Karpas-422 (cell line): ENCODE measurements at regions not wholly inside any gene's neighbourhood (a gene's known extent, or its start where the extent isn't known, plus 50 kb on each side); places are given as distances from the start of the nearest gene placed in this dataset.

Experiments
- DNase-seq: peaks from one replicate; pipeline ENCODE4 v3.0.0-alpha.2; 2015
- H2AFZ ChIP-seq: fragments of 200-600 bp; sonication (generic); 2 replicates; pipeline ENCODE4 v1.6.1; 2014; ENCODE audit warnings: antibody characterized with exemption, low read length, mixed read lengths
- H3K27ac ChIP-seq: fragments of 200-600 bp; sonication (generic); 2 replicates; pipeline ENCODE4 v1.5.1; 2014; ENCODE audit warnings: mild to moderate bottlenecking, low read length, moderate library complexity
- H3K27me3 ChIP-seq: fragments of 200-600 bp; sonication (generic); 2 replicates; pipeline ENCODE4 v1.6.1; 2014; ENCODE audit warnings: low read length, mixed read lengths
- H3K36me3 ChIP-seq: fragments of 200-600 bp; sonication (generic); 2 replicates; pipeline ENCODE4 v1.6.1; 2014; ENCODE audit warnings: low read length, mixed read lengths; ENCODE audit not compliant: insufficient read depth
- H3K4me1 ChIP-seq: fragments of 200-600 bp; sonication (generic); 2 replicates; pipeline ENCODE4 v1.6.1; 2014; ENCODE audit warnings: mild to moderate bottlenecking, low read length, mixed read lengths
- H3K4me2 ChIP-seq: fragments of 200-600 bp; sonication (generic); 2 replicates; pipeline ENCODE4 v1.6.1; 2014; ENCODE audit warnings: low read length, low read depth, mild to moderate bottlenecking; ENCODE audit not compliant: poor library complexity, severe bottlenecking
- H3K4me3 ChIP-seq: fragments of 200-600 bp; sonication (generic); 2 replicates; pipeline ENCODE4 v1.5.1; 2014; ENCODE audit warnings: mild to moderate bottlenecking, antibody characterized with exemption, low read length, mixed read lengths
- H3K79me2 ChIP-seq: fragments of 200-600 bp; sonication (generic); 2 replicates; pipeline ENCODE4 v1.6.1; 2014; ENCODE audit warnings: mild to moderate bottlenecking, low read length, mixed read lengths
- H3K9ac ChIP-seq: fragments of 200-600 bp; sonication (generic); 2 replicates; pipeline ENCODE4 v1.6.0; 2014; ENCODE audit warnings: low read length
- H3K9me2 ChIP-seq: fragments of 200-600 bp; sonication (generic), shearing (Covaris generic); replicated peaks from 2 replicates; pipeline ENCODE4 v1.6.0; 2014; ENCODE audit warnings: mild to moderate bottlenecking, low read length, moderate library complexity; ENCODE audit not compliant: insufficient read depth
- H3K9me3 ChIP-seq: fragments of 300-700, 200-600 bp; sonication (generic); 2 replicates; pipeline ENCODE4 v1.6.1; 2014; ENCODE audit warnings: low read length, mixed read lengths
- H4K20me1 ChIP-seq: fragments of 200-600 bp; sonication (generic); 2 replicates; pipeline ENCODE4 v1.6.1; 2014; ENCODE audit warnings: mild to moderate bottlenecking, antibody characterized with exemption, low read length, low read depth; ENCODE audit not compliant: insufficient read depth

DNA sequence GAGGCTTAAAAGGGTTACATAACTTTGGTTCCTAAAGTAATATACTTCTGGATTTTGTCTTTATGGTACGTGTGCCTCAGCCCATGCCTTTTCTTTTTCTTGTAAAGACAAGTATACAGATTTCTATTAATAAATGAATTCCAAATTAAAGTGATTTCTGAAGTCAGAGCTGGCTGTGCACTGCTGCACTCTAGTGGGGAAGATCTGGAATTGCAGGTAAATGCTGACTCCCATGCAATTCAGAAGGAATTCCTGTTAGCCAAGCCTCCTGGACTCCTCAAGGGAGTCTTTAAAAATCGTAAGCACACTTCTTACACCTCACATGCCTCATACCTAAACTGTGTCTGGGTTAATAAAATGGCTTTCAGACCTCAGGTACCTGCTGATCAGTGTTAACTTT lies 118.4 kb upstream of the SLC7A1 start:
- Histone ChIP-seq H3K9me2 (no peaks in the 10 kb centered on the region), H3K4me3 (no peak overlapping the region), H3K4me2 (no peak overlapping the region), H3K4me1 (no peaks in the 10 kb centered on the region), H3K27ac (no peak overlapping the region), H2AFZ (no peak overlapping the region), H3K27me3 (no peaks in the 10 kb centered on the region), H3K36me3 (no peaks in the 10 kb centered on the region), H4K20me1 (no peaks in the 10 kb centered on the region), H3K79me2 (no peaks in the 10 kb centered on the region), H3K9me3 (0 out of 2 replicates have a peak, but pooled peaks cover 3% of the 10 kb centered on the region), H3K9ac (no peak overlapping the region)
- peak; percentile 65 for DNase-seq

DNA sequence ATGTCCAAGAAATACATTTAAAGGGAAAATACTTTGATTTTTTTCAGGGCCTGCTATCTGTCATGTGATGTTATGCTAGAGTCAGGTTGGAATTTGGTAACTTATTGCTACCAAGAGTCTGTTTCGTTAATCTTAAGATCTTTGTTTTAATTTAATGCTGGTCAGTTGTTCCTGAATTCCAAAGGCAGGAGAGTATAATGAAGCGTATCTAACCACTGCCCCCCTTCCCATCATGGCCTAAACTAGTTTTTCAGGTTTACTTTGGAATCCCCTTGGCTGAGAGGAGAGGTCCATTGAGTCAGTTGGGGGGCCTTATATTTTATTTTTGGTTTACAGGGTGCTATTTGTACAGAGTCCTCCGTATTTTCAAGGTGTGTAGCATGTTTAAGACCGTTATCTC lies 116.3 kb upstream of the SLC7A1 start:
- no peaks in the 10 kb centered on the region for H3K27me3 ChIP-seq
- DNase-seq: no peak
- H2AFZ ChIP-seq: no peak overlapping the region
- H3K27ac ChIP-seq: no peak overlapping the region
- H4K20me1 ChIP-seq: no peaks in the 10 kb centered on the region
- H3K4me2 ChIP-seq: no peak overlapping the region
- H3K79me2 ChIP-seq: no peaks in the 10 kb centered on the region
- H3K4me1 ChIP-seq: no peaks in the 10 kb centered on the region
- no peak overlapping the region for H3K9ac ChIP-seq
- H3K4me3 ChIP-seq: no peak overlapping the region
- no peaks in the 10 kb centered on the region for H3K9me2 ChIP-seq
- H3K36me3 ChIP-seq: no peaks in the 10 kb centered on the region
- 0 out of 2 replicates have a peak, but pooled peaks cover 3% of the 10 kb centered on the region for H3K9me3 ChIP-seq

DNA sequence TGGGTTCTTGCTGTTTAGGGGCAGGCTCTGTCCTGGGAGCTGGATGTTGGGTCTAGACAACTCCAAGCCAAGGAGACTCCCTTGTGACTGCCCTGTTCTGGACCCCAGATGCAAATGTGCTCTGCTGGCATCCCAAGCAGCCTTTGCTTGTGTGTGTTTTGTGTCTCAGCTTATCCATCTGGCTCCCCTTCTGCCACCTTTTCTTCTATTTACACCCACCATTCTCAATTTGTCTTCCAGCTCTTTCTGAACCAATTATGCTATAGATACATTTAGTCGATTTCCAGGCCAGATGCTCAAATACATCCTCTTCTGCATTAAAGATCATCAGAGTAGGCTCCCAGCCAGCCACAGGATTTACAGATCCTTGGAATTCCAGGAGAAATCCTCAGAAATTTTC lies 115.0 kb upstream of the SLC7A1 start:
- Histone ChIP-seq H3K36me3 (no peaks in the 10 kb centered on the region), H3K27me3 (no peaks in the 10 kb centered on the region), H3K4me3 (no peak overlapping the region), H3K9ac (no peak overlapping the region), H3K27ac (no peak overlapping the region), H4K20me1 (no peaks in the 10 kb centered on the region), H3K4me1 (no peaks in the 10 kb centered on the region), H2AFZ (no peak overlapping the region), H3K9me3 (0 out of 2 replicates have a peak, but pooled peaks cover 3% of the 10 kb centered on the region), H3K4me2 (no peak overlapping the region), H3K79me2 (no peaks in the 10 kb centered on the region), H3K9me2 (no peaks in the 10 kb centered on the region)
- no peak for DNase-seq

GRCh38 chr13:29709407-29710069 lies 114.0 kb upstream of the SLC7A1 start:
- no peaks in the 10 kb centered on the region for H4K20me1 ChIP-seq
- DNase-seq: no peak

GRCh38 chr13:29707876-29708543 lies 112.5 kb upstream of the SLC7A1 start:
- Histone ChIP-seq H3K79me2 (no peaks in the 10 kb centered on the region), H3K36me3 (no peaks in the 10 kb centered on the region), H3K9me3 (no peaks in the 10 kb centered on the region), H3K4me2 (no peak overlapping the region), H3K4me1 (no peaks in the 10 kb centered on the region), H4K20me1 (no peaks in the 10 kb centered on the region), H3K4me3 (no peak overlapping the region), H3K27me3 (0 out of 2 replicates have a peak, but pooled peaks cover 3% of the 10 kb centered on the region), H2AFZ (no peak overlapping the region), H3K9me2 (no peaks in the 10 kb centered on the region), H3K27ac (no peak overlapping the region), H3K9ac (no peak overlapping the region)
- DNase-seq: peak; percentile 86

More at GRCh38 chr13:29709407-29710069, 114.0 kb upstream of the SLC7A1 start:
- Histone ChIP-seq H3K27ac (no peak overlapping the region), H3K4me1 (no peaks in the 10 kb centered on the region), H3K4me3 (no peak overlapping the region), H3K27me3 (no peaks in the 10 kb centered on the region), H3K79me2 (no peaks in the 10 kb centered on the region), H3K9me3 (0 out of 2 replicates have a peak, but pooled peaks cover 3% of the 10 kb centered on the region), H3K36me3 (no peaks in the 10 kb centered on the region), H3K9ac (no peak overlapping the region), H3K9me2 (no peaks in the 10 kb centered on the region), H2AFZ (no peak overlapping the region), H3K4me2 (no peak overlapping the region)

GRCh38 chr13:29706923-29707322 lies 111.4 kb upstream of the SLC7A1 start:
- Histone ChIP-seq H3K4me3 (no peak overlapping the region), H3K9me2 (no peaks in the 10 kb centered on the region), H3K9ac (no peak overlapping the region), H3K36me3 (no peaks in the 10 kb centered on the region), H3K4me2 (no peak overlapping the region), H3K27ac (no peak overlapping the region), H2AFZ (no peak overlapping the region), H4K20me1 (no peaks in the 10 kb centered on the region), H3K79me2 (no peaks in the 10 kb centered on the region), H3K27me3 (0 out of 2 replicates have a peak, but pooled peaks cover 3% of the 10 kb centered on the region), H3K9me3 (no peaks in the 10 kb centered on the region), H3K4me1 (no peaks in the 10 kb centered on the region)
- no peak for DNase-seq

GRCh38 chr13:29704648-29705047 lies 109.2 kb upstream of the SLC7A1 start:
- no peaks in the 10 kb centered on the region for H4K20me1 ChIP-seq
- no peak overlapping the region for H3K9ac ChIP-seq
- no peak overlapping the region for H3K4me2 ChIP-seq
- no peak overlapping the region for H3K27ac ChIP-seq
- DNase-seq: no peak
- H3K4me1 ChIP-seq: no peaks in the 10 kb centered on the region
- H3K4me3 ChIP-seq: no peak overlapping the region
- no peaks in the 10 kb centered on the region for H3K9me3 ChIP-seq
- no peaks in the 10 kb centered on the region for H3K79me2 ChIP-seq
- H3K36me3 ChIP-seq: no peaks in the 10 kb centered on the region
- H3K9me2 ChIP-seq: no peaks in the 10 kb centered on the region
- 0 out of 2 replicates have a peak, but pooled peaks cover 3% of the 10 kb centered on the region for H3K27me3 ChIP-seq
- no peak overlapping the region for H2AFZ ChIP-seq

- Histone ChIP-seq H3K4me3 (no peak overlapping the region), H3K79me2 (no peaks in the 10 kb centered on the region), H4K20me1 (no peaks in the 10 kb centered on the region), H3K27ac (no peak overlapping the region), H3K9ac (no peak overlapping the region), H3K9me3 (no peaks in the 10 kb centered on the region), H2AFZ (no peak overlapping the region), H3K27me3 (0 out of 2 replicates have a peak, but pooled peaks cover 3% of the 10 kb centered on the region), H3K36me3 (no peaks in the 10 kb centered on the region), H3K4me1 (no peaks in the 10 kb centered on the region), H3K4me2 (no peak overlapping the region), H3K9me2 (no peaks in the 10 kb centered on the region)
- no peak for DNase-seq
Measured at GRCh38 chr13:29703421-29703820, 107.9 kb upstream of the SLC7A1 start.
